Fibroblast of villous mesenchyme (primary cell): ENCODE measurements at regions not wholly inside any gene's neighbourhood (a gene's known extent, or its start where the extent isn't known, plus 50 kb on each side); places are given as distances from the start of the nearest gene placed in this dataset.

Experiments used
- DNase-seq: peaks from one replicate; pipeline ENCODE4 v3.0.0-alpha.2; 2010; ENCODE audit warnings: low read depth
- H3K4me3 ChIP-seq: 2 replicates; pipeline ENCODE4 v1.5.1; 2011; ENCODE audit warnings: low read depth, mild to moderate bottlenecking, low read length
- CTCF ChIP-seq: IDR thresholded peaks from 2 replicates; pipeline ENCODE4 v1.5.1; 2012; ENCODE audit warnings: low read depth, mild to moderate bottlenecking, low read length; ENCODE audit not compliant: insufficient read depth

DNA sequence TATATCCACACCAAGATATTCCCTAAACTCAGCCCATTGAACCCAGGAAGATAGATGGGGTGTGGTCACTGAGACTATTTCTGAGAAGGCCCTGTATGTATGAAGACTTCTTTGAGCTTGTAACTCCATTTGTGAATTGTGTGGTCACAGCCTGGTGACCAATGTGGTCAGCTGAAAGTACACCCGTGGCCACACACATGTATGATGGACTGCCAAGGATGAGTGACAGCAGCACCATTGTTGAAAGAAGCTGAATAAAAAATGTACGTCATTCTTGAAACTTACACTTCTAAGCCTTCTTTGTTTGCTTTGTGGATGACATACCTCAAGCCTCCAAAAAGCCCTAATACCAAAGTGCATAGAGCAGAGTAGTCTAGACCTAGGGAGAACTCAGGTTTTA is 581.4 kb downstream of the RAB28 start:
- DNase-seq: no peak
- no peak overlapping the region for H3K4me3 ChIP-seq
- TF ChIP-seq CTCF: no peak

- H3K4me3 ChIP-seq: no peak overlapping the region
- no peak for DNase-seq
- no peak for TF ChIP-seq CTCF
These were observed 586.2 kb downstream of the RAB28 start for GRCh38 chr4:12897954-12898353.

DNA sequence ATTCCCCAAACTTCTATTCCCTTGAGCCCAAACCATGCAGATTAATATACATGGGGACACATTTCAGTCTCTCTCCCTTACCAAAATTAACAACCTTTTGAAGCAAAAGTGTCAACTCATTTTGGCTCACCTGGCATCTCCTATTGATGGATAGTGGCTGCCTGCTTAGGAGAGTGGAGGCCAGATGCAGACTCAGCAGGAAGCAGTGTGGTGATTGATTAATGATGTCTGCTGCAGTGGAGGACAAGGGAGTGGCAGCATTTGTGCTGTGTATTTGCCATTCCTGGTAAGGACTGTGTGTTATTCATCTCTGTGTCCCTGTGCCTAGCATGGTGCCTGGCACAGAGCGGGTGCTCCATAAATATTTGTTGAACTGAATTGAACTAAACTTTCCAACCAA is 590.1 kb downstream of the RAB28 start:
- no peak overlapping the region for H3K4me3 ChIP-seq
- no peak for DNase-seq
- no peak for TF ChIP-seq CTCF

GRCh38 chr4:12889054-12889453 is 595.1 kb downstream of the RAB28 start:
- no peak overlapping the region for H3K4me3 ChIP-seq
- TF ChIP-seq CTCF: no peak
- DNase-seq: no peak

- no peak for DNase-seq
- no peak overlapping the region for H3K4me3 ChIP-seq
- no peak for TF ChIP-seq CTCF
These were observed 599.0 kb downstream of the RAB28 start for GRCh38 chr4:12884846-12885796.

DNA sequence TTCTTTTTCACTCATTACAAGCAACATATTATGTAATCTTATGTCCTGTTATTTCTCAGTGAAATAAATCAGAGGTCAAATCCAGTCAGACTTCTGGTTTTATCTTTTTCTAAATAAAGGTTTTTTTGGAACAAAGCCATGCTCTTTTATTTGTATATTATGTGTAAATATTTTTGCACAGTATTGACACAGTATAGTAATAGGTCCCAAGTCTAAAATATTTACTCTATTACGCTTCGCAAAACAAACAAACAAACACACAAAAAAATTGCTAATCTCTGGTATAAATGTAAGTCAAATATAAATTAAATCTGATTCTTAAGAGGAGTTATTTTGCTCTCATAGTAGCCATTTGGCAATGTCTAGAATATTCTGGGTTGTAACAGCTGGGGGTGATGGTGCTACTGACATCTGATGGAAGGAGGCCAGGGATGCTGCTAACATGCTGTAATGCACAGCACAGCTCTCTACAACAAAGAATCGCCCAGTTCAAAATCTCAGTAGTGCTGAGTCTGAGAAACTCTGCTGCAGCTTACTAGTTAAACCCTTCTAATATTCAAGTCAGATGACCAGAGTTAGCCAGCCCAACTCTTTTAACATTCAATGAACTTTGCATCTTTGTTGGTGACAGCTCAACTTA is 602.1 kb downstream of the RAB28 start:
- TF ChIP-seq CTCF: no peak
- no peak for DNase-seq
- no peak overlapping the region for H3K4me3 ChIP-seq

DNA sequence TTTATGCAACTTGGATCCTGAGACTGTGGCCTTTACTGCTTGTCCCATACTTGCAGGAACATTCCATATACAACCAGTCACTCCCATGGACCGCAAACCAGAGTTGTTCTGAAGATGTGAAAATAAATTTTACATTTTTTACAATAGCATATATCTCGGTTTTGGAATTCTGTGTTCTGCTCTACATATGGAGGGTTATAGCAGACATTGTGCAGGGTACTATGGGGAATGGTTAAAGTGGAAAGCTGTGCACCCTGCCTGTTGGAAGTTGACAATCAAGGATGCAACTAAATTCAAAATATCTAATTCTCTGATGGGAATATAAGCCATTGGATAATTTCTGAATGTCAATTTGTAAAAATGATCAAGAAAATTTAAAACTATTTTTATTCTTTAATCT is 603.3 kb downstream of the RAB28 start:
- H3K4me3 ChIP-seq: no peak overlapping the region
- DNase-seq: no peak
- no peak for TF ChIP-seq CTCF
